HepG2 (cell line): ENCODE measurements at regions not wholly inside any gene's neighbourhood (a gene's known extent, or its start where the extent isn't known, plus 50 kb on each side); places are given as distances from the start of the nearest gene placed in this dataset.

Experiments
- ATAC-seq: fragments of 200-7000 bp; cut with Tn5 transposase; 3 replicates; pipeline ENCODE4 v1.9.1; 2020; ENCODE audit warnings: mild to moderate bottlenecking, moderate library complexity
- BruUV-seq: library from RNA; stranded (reverse); fragments of 400-500 nt; replicated peaks from 2 replicates; lab custom pipeline; 2021; lab: Mats Ljungman, UMichigan
- CTCF ChIA-PET: fragments of 300-600 bp; formaldehyde crosslinking; extraction: SDS; loops from one replicate; lab custom pipeline; 2021; ENCODE audit warnings: low total read pairs, inconsistent platforms, low intra/inter-chr PET ratio; lab: Yijun Ruan, JAX
- POLR2A ChIA-PET: fragments of 350-600 bp; sonication (Branson Sonifier 250); formaldehyde crosslinking; loops from one replicate; lab custom pipeline; 2020; ENCODE audit warnings: antibody characterized with exemption, inconsistent platforms; lab: Yijun Ruan, JAX
- DNase-seq: peaks from one replicate; pipeline ENCODE4 v3.0.0-alpha.2; 2015; ENCODE audit warnings: low spot score
- FAIRE-seq: peaks from 3 replicates; lab custom pipeline; 2011; peaks lifted over from hg19 to GRCh38; lab: Jason Lieb, UNC
- H2AFZ ChIP-seq: one replicate; pipeline ENCODE4 v1.6.1; 2011; ENCODE audit warnings: low read length, inconsistent platforms
- H3K27ac ChIP-seq: fragments of 300-600 bp; 3 replicates; pipeline ENCODE4 v1.8.0; 2011; ENCODE audit warnings: mixed run types, mild to moderate bottlenecking, mixed read lengths, low read length, inconsistent platforms; ENCODE audit not compliant: insufficient read depth; ENCODE audit errors: extremely low read length
- H3K27me3 ChIP-seq, 2 experiments: fragments of 200-600 bp in 1 of 2; 2 replicates in 1 of 2; 3 replicates in 1 of 2; pipeline versions ENCODE4 v1.6.0 to v1.8.0; 2011; ENCODE audit warnings: low read length in 2 of 2, mild to moderate bottlenecking in 2 of 2, moderate library complexity in 2 of 2, inconsistent platforms in 1 of 2; ENCODE audit not compliant: insufficient read depth in 2 of 2, control insufficient read depth in 1 of 2
- H3K36me3 ChIP-seq, 2 experiments: fragments of 200-600 bp in 1 of 2; replicated peaks in 1 of 2; 2 replicates in 1 of 2; 3 replicates in 1 of 2; pipeline versions ENCODE4 v1.5.1 to v1.8.0; 2011; ENCODE audit warnings: low read length in 2 of 2, inconsistent platforms in 1 of 2; ENCODE audit not compliant: insufficient read depth in 2 of 2, control insufficient read depth in 1 of 2
- H3K4me1 ChIP-seq: 2 replicates; pipeline ENCODE4 v1.5.1; 2012; ENCODE audit warnings: low read length, inconsistent platforms; ENCODE audit not compliant: insufficient read depth
- H3K4me2 ChIP-seq: 2 replicates; pipeline ENCODE4 v1.6.0; 2011; ENCODE audit warnings: low read depth, low read length, inconsistent platforms
- H3K4me3 ChIP-seq, 3 experiments: fragments of 200-600 bp in 1 of 3; sonication (generic), shearing (Covaris generic) in 1 of 3; replicated peaks in 1 of 3; 2 replicates each; pipeline ENCODE4 v1.5.1; 2011 to 2016; ENCODE audit warnings: low read length in 3 of 3, inconsistent platforms in 2 of 3, low read depth in 2 of 3, mild to moderate bottlenecking in 2 of 3, control low read depth in 1 of 3, mixed read lengths in 1 of 3; ENCODE audit not compliant: insufficient read depth in 1 of 3
- H3K79me2 ChIP-seq: one replicate; pipeline ENCODE4 v1.6.1; 2011; ENCODE audit warnings: low read length, inconsistent platforms; ENCODE audit not compliant: insufficient read depth
- H3K9ac ChIP-seq: 2 replicates; pipeline ENCODE4 v1.6.0; 2011; ENCODE audit warnings: mild to moderate bottlenecking, low read depth, low read length, inconsistent platforms; ENCODE audit not compliant: insufficient read depth
- H3K9me3 ChIP-seq: 2 replicates; pipeline ENCODE4 v1.5.1; 2012; ENCODE audit warnings: mild to moderate bottlenecking, low read length
- H4K20me1 ChIP-seq: 2 replicates; pipeline ENCODE4 v1.6.0; 2011; ENCODE audit warnings: inconsistent platforms, mild to moderate bottlenecking, low read length, moderate library complexity; ENCODE audit not compliant: insufficient read depth
- ADNP ChIP-seq: sonication (generic); formaldehyde crosslinking; IDR thresholded peaks from 2 replicates; pipeline ENCODE4 v1.4.0; 2020; ENCODE audit warnings: missing genetic modification reagents
- ARID3A ChIP-seq: IDR thresholded peaks from 2 replicates; pipeline ENCODE4 v1.6.1; 2012; ENCODE audit warnings: low read depth, low read length, improper control_type of control experiment
- CHCHD3 ChIP-seq: sonication (generic); formaldehyde crosslinking; IDR thresholded peaks from 2 replicates; pipeline ENCODE4 v1.8.0; 2022; ENCODE audit warnings: mild to moderate bottlenecking, missing genetic modification reagents, moderate library complexity
- CREB3 ChIP-seq: sonication (generic); formaldehyde crosslinking; IDR thresholded peaks from 2 replicates; pipeline ENCODE4 v1.5.0; 2020; ENCODE audit warnings: missing genetic modification reagents
- KDM3A ChIP-seq: IDR thresholded peaks from 2 replicates; pipeline ENCODE4 v1.6.1; 2018; ENCODE audit warnings: low read depth, missing compliant biosample characterization
- PAXIP1 ChIP-seq: sonication (generic); formaldehyde crosslinking; conservative IDR thresholded peaks from 2 replicates; pipeline ENCODE4 v1.4.0; 2020; ENCODE audit warnings: mild to moderate bottlenecking, missing genetic modification reagents, moderate library complexity
- PRPF4 ChIP-seq: fragments of 200-400 bp; formaldehyde crosslinking; IDR thresholded peaks from 2 replicates; pipeline ENCODE4 v1.6.1; 2016; ENCODE audit warnings: low read length, low read depth; ENCODE audit not compliant: poor library complexity, severe bottlenecking
- THAP7 ChIP-seq: sonication (generic); formaldehyde crosslinking; IDR thresholded peaks from 2 replicates; pipeline ENCODE4 v1.8.1; 2023; ENCODE audit warnings: mild to moderate bottlenecking, missing genetic modification reagents
- XBP1 ChIP-seq: sonication (generic); formaldehyde crosslinking; IDR thresholded peaks from 2 replicates; pipeline ENCODE4 v1.5.0; 2020; ENCODE audit warnings: missing genetic modification reagents
- ZNF142 ChIP-seq: sonication (generic); formaldehyde crosslinking; IDR thresholded peaks from 2 replicates; pipeline ENCODE4 v1.4.0; 2020; ENCODE audit warnings: missing genetic modification reagents
- ZNF274 ChIP-seq: sonication (generic); formaldehyde crosslinking; IDR thresholded peaks from 2 replicates; pipeline ENCODE4 v1.5.1; 2020; ENCODE audit warnings: mild to moderate bottlenecking, missing genetic modification reagents
- ZNF605 ChIP-seq: sonication (generic); formaldehyde crosslinking; IDR thresholded peaks from 2 replicates; pipeline ENCODE4 v1.8.0; 2022; ENCODE audit warnings: mild to moderate bottlenecking, missing genetic modification reagents
- WGBS: methylation state at CpG from one replicate; pipeline ENCODE4 v1.1.6; 2017; ENCODE audit warnings: low lambda C conversion rate; 5-methylcytosine and 5-hydroxymethylcytosine counted together
- in situ Hi-C: cut with HindIII; loops from 2 replicates; pipeline ENCODE4 v1.10.0; 2017; ENCODE audit warnings: low pct_unique_long_range_greater_than_20kb; ENCODE audit not compliant: extremely low pct_ligation_motif_present
- intact Hi-C: fragments of 100-400 bp; cut with micrococcal nuclease; formaldehyde crosslinking; loops from one replicate; pipeline ENCODE4 v1.10.0; 2022; ENCODE audit not compliant: unreplicated experiment

GRCh38 chr10:45558425-45558824 is 114.1 kb downstream of the ZFAND4 start:
- H3K4me2 ChIP-seq = peak overlapping the region; percentile 84
- no peaks in the 10 kb centered on the region for H3K27me3 ChIP-seq
- no peak overlapping the region for H2AFZ ChIP-seq
- H3K9ac ChIP-seq = no peak overlapping the region
- BruUV-seq = no TSS peak
- no peaks in the 10 kb centered on the region for H4K20me1 ChIP-seq
- FAIRE-seq (no peak), DNase-seq (peak; percentile 50), ATAC-seq (peak; percentile 96)
- intact Hi-C loops (no loop called here), in situ Hi-C loops (no loop called here)
- peaks cover 2% of the 10 kb centered on the region for H3K79me2 ChIP-seq
- H3K9me3 ChIP-seq = peaks cover 8% of the 10 kb centered on the region
- peaks cover 34% of the 10 kb centered on the region for H3K4me1 ChIP-seq
- 33% methylated on average over 7 of the region's 7 CpGs for WGBS
- peak overlapping the region; percentile 36 for H3K27ac ChIP-seq
- H3K4me3 ChIP-seq = peak overlapping the region in 1 of 3 experiments; percentile 39; a peak in 1 of 6 replicates
- H3K36me3 ChIP-seq = peaks cover 1 to 4% of the 10 kb centered on the region in 2 experiments; a peak in 1 of 5 replicates
- CTCF ChIA-PET = no interaction called here
- POLR2A ChIA-PET = interaction anchor here (1.4 kb wide), 1 partner anchor 38 kb away, joined by 3 read pairs; no protein-coding TSS in a partner anchor
- no peak for TF ChIP-seq ZNF605 (CRISPR knock-in tag)
- no peak for TF ChIP-seq KDM3A (CRISPR knock-in tag)
- TF ChIP-seq ARID3A = no peak
- no peak for TF ChIP-seq CREB3
- TF ChIP-seq CHCHD3 (CRISPR knock-in tag) = no peak
- TF ChIP-seq THAP7 (CRISPR knock-in tag) = no peak
- no peak for TF ChIP-seq XBP1 (CRISPR knock-in tag)
- no peak for TF ChIP-seq ZNF142 (CRISPR knock-in tag)
- TF ChIP-seq ZNF274 (CRISPR knock-in tag) = no peak
- TF ChIP-seq ADNP (CRISPR knock-in tag) = no peak
- no peak for TF ChIP-seq PRPF4
- TF ChIP-seq PAXIP1 (CRISPR knock-in tag) = no peak; the same call in 1 of the 2 replicates
